ENCODE measurements at regions not wholly inside any gene's neighbourhood (a gene's known extent, or its start where the extent isn't known, plus 50 kb on each side); places are given as distances from the start of the nearest gene placed in this dataset.

GRCh38 chr14:93857081-93857480, 68.8 kb upstream of the PRIMA1 start:
- Histone ChIP-seq H3K27me3 (ENCODE audit: control insufficient read depth, insufficient read depth, low read length) (peaks cover 5% of the 10 kb centered on the region), H3K36me3 (ENCODE audit: control insufficient read depth, insufficient read depth, low read length) (no peaks in the 10 kb centered on the region), H3K9me3 (ENCODE audit: control insufficient read depth in 2 of 2, low read length in 2 of 2) (no peaks in the 10 kb centered on the region), H3K27ac (ENCODE audit: insufficient read depth, low read length, poor library complexity, severe bottlenecking) (no peak overlapping the region), H3K4me3 (ENCODE audit: low read depth, low read length) (no peak overlapping the region), H3K4me1 (ENCODE audit: control insufficient read depth, insufficient read depth, low read length, poor library complexity, severe bottlenecking) (no peaks in the 10 kb centered on the region)
- no peaks in the 10 kb centered on the region for H3K36me3 Mint-ChIP-seq
- peaks cover 18% of the 10 kb centered on the region for H3K27me3 Mint-ChIP-seq
- ATAC-seq (ENCODE audit: low read depth in 2 of 2), result no peak
- no peak overlapping the region for H3K27ac Mint-ChIP-seq
- no peaks in the 10 kb centered on the region for H3K9me3 Mint-ChIP-seq
- H3K4me1 Mint-ChIP-seq, result no peaks in the 10 kb centered on the region
- no peak overlapping the region for H3K4me3 Mint-ChIP-seq
- no peak for DNase-seq

GRCh38 chr14:93855737-93856136, 67.5 kb upstream of the PRIMA1 start:
- peaks cover 18% of the 10 kb centered on the region for H3K27me3 Mint-ChIP-seq
- no peak overlapping the region for H3K27ac Mint-ChIP-seq
- Histone ChIP-seq H3K27ac (ENCODE audit: insufficient read depth, low read length, poor library complexity, severe bottlenecking) (no peak overlapping the region), H3K4me3 (ENCODE audit: low read depth, low read length) (no peak overlapping the region), H3K9me3 (ENCODE audit: control insufficient read depth in 2 of 2, low read length in 2 of 2) (no peaks in the 10 kb centered on the region), H3K4me1 (ENCODE audit: control insufficient read depth, insufficient read depth, low read length, poor library complexity, severe bottlenecking) (no peaks in the 10 kb centered on the region), H3K27me3 (ENCODE audit: control insufficient read depth, insufficient read depth, low read length) (peaks cover 8% of the 10 kb centered on the region), H3K36me3 (ENCODE audit: control insufficient read depth, insufficient read depth, low read length) (no peaks in the 10 kb centered on the region)
- no peaks in the 10 kb centered on the region for H3K9me3 Mint-ChIP-seq
- H3K4me1 Mint-ChIP-seq, result no peaks in the 10 kb centered on the region
- no peak for DNase-seq
- no peak overlapping the region for H3K4me3 Mint-ChIP-seq
- no peaks in the 10 kb centered on the region for H3K36me3 Mint-ChIP-seq
- ATAC-seq (ENCODE audit: low read depth in 2 of 2), result no peak

GRCh38 chr14:93847473-93847872, 59.2 kb upstream of the PRIMA1 start:
- ATAC-seq (ENCODE audit: low read depth in 2 of 2) (no peak), DNase-seq (no peak)
- Mint-ChIP-seq H3K4me3 (no peak overlapping the region), H3K36me3 (no peaks in the 10 kb centered on the region), H3K4me1 (no peaks in the 10 kb centered on the region), H3K9me3 (peaks cover 0 to 2% (median 0%) of the 10 kb centered on the region in 7 donors), H3K27ac (no peak overlapping the region), H3K27me3 (peaks cover 20% of the 10 kb centered on the region)
- H3K27me3 ChIP-seq (ENCODE audit: control insufficient read depth, insufficient read depth, low read length), result peaks cover 5% of the 10 kb centered on the region
- H3K27ac ChIP-seq (ENCODE audit: insufficient read depth, low read length, poor library complexity, severe bottlenecking), result no peak overlapping the region
- no peak overlapping the region for H3K4me3 ChIP-seq (ENCODE audit: low read depth, low read length)
- no peaks in the 10 kb centered on the region for H3K36me3 ChIP-seq (ENCODE audit: control insufficient read depth, insufficient read depth, low read length)
- no peaks in the 10 kb centered on the region for H3K9me3 ChIP-seq (ENCODE audit: control insufficient read depth in 2 of 2, low read length in 2 of 2)
- H3K4me1 ChIP-seq (ENCODE audit: control insufficient read depth, insufficient read depth, low read length, poor library complexity, severe bottlenecking), result no peaks in the 10 kb centered on the region

GRCh38 chr14:93838238-93838637, 50.0 kb upstream of the PRIMA1 start:
- peaks cover 0 to 7% (median 4%) of the 10 kb centered on the region in 7 donors for H3K9me3 Mint-ChIP-seq
- ATAC-seq (ENCODE audit: low read depth in 2 of 2) (no peak), DNase-seq (peak in 1 of 3 donors; percentile 4)
- Histone ChIP-seq H3K36me3 (ENCODE audit: control insufficient read depth, insufficient read depth, low read length) (no peaks in the 10 kb centered on the region), H3K4me1 (ENCODE audit: control insufficient read depth, insufficient read depth, low read length, poor library complexity, severe bottlenecking) (no peaks in the 10 kb centered on the region), H3K27me3 (ENCODE audit: control insufficient read depth, insufficient read depth, low read length) (no peaks in the 10 kb centered on the region), H3K4me3 (ENCODE audit: low read depth, low read length) (no peak overlapping the region), H3K27ac (ENCODE audit: insufficient read depth, low read length, poor library complexity, severe bottlenecking) (no peak overlapping the region), H3K9me3 (ENCODE audit: control insufficient read depth in 2 of 2, low read length in 2 of 2) (peaks cover 0 to 6% of the 10 kb centered on the region in 2 experiments)
- peaks cover 0 to 7% (median 4%) of the 10 kb centered on the region in 4 donors for H3K4me1 Mint-ChIP-seq
- no peak overlapping the region for H3K4me3 Mint-ChIP-seq
- H3K27me3 Mint-ChIP-seq, result peaks cover 46% of the 10 kb centered on the region
- no peaks in the 10 kb centered on the region for H3K36me3 Mint-ChIP-seq
- H3K27ac Mint-ChIP-seq, result no peak overlapping the region
